ENCODE measurements at regions not wholly inside any gene's neighbourhood (a gene's known extent, or its start where the extent isn't known, plus 50 kb on each side); places are given as distances from the start of the nearest gene placed in this dataset.

DNA sequence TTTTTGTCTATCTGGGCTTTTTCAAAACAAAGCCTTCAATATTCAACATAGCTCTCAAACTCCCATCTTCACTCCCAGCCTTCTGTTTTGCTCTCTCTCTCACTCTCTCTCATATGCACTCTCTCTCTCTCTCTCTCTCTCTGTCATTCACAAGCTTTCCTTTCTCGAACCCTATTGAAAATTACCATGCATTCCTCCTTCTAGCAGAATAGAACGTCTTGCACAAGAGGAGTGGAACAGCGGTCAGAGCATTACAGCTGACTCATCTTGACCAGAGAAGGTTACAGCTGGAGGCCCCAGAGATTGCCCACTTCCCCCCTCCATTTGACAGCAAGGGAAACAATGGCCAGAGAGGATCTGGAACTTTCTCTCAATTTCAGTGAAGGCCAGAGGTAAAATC is 51.0 kb upstream of the LIFR start:
- no peak overlapping the region for H3K4me2 ChIP-seq (replicated peaks; ENCODE audit: extremely low read depth, low read length, poor library complexity, severe bottlenecking)
- Mint-ChIP-seq H3K9me3 (peaks cover 0 to 5% (median 2%) of the 10 kb centered on the region in 7 donors), H3K27me3 (ENCODE audit: low read depth in 3 of 3) (peaks cover 2 to 30% (median 17%) of the 10 kb centered on the region in 3 donors), H3K36me3 (no peaks in the 10 kb centered on the region), H3K4me3 (no peak overlapping the region), H3K4me1 (peaks cover 5% of the 10 kb centered on the region), H3K27ac (peak overlapping the region in 2 of 7 donors; percentile 9 to 52)
- WGBS (ENCODE audit: insufficient coverage) = 0% methylated on average over 1 of the region's 3 CpGs
- no peaks in the 10 kb centered on the region for H3K79me2 ChIP-seq (ENCODE audit: insufficient read depth, low read length)
- peaks cover 6 to 7% of the 10 kb centered on the region in 2 donors for H3K4me1 ChIP-seq (ENCODE audit: control insufficient read depth in 1 of 2, insufficient read depth in 2 of 2, low read length in 2 of 2)
- TF ChIP-seq, protein P1, sequence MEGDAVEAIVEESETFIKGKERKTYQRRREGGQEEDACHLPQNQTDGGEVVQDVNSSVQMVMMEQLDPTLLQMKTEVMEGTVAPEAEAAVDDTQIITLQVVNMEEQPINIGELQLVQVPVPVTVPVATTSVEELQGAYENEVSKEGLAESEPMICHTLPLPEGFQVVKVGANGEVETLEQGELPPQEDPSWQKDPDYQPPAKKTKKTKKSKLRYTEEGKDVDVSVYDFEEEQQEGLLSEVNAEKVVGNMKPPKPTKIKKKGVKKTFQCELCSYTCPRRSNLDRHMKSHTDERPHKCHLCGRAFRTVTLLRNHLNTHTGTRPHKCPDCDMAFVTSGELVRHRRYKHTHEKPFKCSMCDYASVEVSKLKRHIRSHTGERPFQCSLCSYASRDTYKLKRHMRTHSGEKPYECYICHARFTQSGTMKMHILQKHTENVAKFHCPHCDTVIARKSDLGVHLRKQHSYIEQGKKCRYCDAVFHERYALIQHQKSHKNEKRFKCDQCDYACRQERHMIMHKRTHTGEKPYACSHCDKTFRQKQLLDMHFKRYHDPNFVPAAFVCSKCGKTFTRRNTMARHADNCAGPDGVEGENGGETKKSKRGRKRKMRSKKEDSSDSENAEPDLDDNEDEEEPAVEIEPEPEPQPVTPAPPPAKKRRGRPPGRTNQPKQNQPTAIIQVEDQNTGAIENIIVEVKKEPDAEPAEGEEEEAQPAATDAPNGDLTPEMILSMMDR (IDR thresholded peaks at IDR 0.05) = no peak
- intact Hi-C loops (cut with micrococcal nuclease) = no loop called here
- no peak overlapping the region for H3K9ac ChIP-seq (ENCODE audit: insufficient read depth, low read length, poor library complexity, severe bottlenecking)
- H3K27me3 ChIP-seq (ENCODE audit: control insufficient read depth in 2 of 2, insufficient read depth in 2 of 2, low read length in 2 of 2) = peaks cover 0 to 14% of the 10 kb centered on the region in 2 donors
- H3K9me3 ChIP-seq (replicated peaks in 1 of 2; ENCODE audit: control insufficient read depth in 1 of 2, insufficient read depth in 1 of 2, low read length in 2 of 2) = no peaks in the 10 kb centered on the region
- H3K4me3 ChIP-seq (replicated peaks in 1 of 3; ENCODE audit: low read depth in 2 of 3, low read length in 3 of 3) = no peak overlapping the region
- H3K27ac ChIP-seq (ENCODE audit: low read depth in 1 of 2, low read length in 2 of 2) = no peak overlapping the region
- H4K20me1 ChIP-seq (ENCODE audit: insufficient read depth, low read length) = no peaks in the 10 kb centered on the region
- H3K36me3 ChIP-seq (replicated peaks in 1 of 2; ENCODE audit: control insufficient read depth in 1 of 2, insufficient read depth in 2 of 2, low read length in 2 of 2) = no peaks in the 10 kb centered on the region
- no peak overlapping the region for H2AFZ ChIP-seq (ENCODE audit: insufficient read depth, low read depth, low read length, poor library complexity, severe bottlenecking)
- DNase-seq = peak in 2 of 3 donors; percentile 16 to 64

DNA sequence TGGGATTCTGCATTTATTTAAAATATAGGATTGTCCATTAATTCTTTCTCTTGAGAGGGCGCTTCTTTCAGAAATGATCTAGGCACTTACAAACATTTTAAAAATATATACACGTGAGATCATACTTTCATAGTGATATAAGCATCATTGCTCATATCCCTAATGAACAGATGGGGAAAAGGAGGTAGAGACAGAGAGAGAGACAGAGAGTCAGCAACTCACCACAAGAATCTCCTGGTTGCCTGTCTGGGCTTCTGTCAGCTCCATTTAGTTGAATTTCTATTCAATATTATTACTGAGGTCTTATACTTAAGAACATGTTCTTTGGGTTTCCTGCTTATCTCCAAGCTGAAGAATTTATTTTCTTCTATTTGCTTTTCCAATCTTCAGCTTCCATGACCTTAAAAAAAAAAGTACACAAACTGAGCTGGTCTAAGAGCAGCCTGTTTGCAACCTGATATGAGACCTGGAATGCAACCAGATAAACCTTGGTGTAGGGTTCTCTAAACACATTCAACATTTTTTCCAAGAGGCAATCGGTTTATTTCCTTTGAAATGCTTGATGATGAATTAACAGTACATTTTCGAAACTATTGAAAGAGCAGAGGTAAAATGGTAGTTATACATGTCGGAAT is 51.6 kb upstream of the LIFR start:
- H3K9ac ChIP-seq (ENCODE audit: insufficient read depth, low read length, poor library complexity, severe bottlenecking) = no peak overlapping the region
- H3K4me2 ChIP-seq (replicated peaks; ENCODE audit: extremely low read depth, low read length, poor library complexity, severe bottlenecking) = no peak overlapping the region
- H3K36me3 ChIP-seq (replicated peaks in 1 of 2; ENCODE audit: control insufficient read depth in 1 of 2, insufficient read depth in 2 of 2, low read length in 2 of 2) = no peaks in the 10 kb centered on the region
- WGBS (ENCODE audit: insufficient coverage) = no CpG with 5 or more reads among the region's 5 CpGs
- peaks cover 6 to 7% of the 10 kb centered on the region in 2 donors for H3K4me1 ChIP-seq (ENCODE audit: control insufficient read depth in 1 of 2, insufficient read depth in 2 of 2, low read length in 2 of 2)
- no peak overlapping the region for H2AFZ ChIP-seq (ENCODE audit: insufficient read depth, low read depth, low read length, poor library complexity, severe bottlenecking)
- H3K79me2 ChIP-seq (ENCODE audit: insufficient read depth, low read length) = no peaks in the 10 kb centered on the region
- Mint-ChIP-seq H3K4me1 (peaks cover 5% of the 10 kb centered on the region), H3K4me3 (no peak overlapping the region), H3K9me3 (peaks cover 0 to 5% (median 2%) of the 10 kb centered on the region in 7 donors), H3K27me3 (ENCODE audit: low read depth in 3 of 3) (peaks cover 2 to 33% (median 17%) of the 10 kb centered on the region in 3 donors), H3K27ac (no peak overlapping the region), H3K36me3 (no peaks in the 10 kb centered on the region)
- H4K20me1 ChIP-seq (ENCODE audit: insufficient read depth, low read length) = no peaks in the 10 kb centered on the region
- no peak overlapping the region for H3K27ac ChIP-seq (ENCODE audit: low read depth in 1 of 2, low read length in 2 of 2)
- TF ChIP-seq, protein P1 (IDR thresholded peaks at IDR 0.05) = no peak
- peaks cover 0 to 14% of the 10 kb centered on the region in 2 donors for H3K27me3 ChIP-seq (ENCODE audit: control insufficient read depth in 2 of 2, insufficient read depth in 2 of 2, low read length in 2 of 2)
- DNase-seq = no peak
- intact Hi-C loops (cut with micrococcal nuclease) = no loop called here
- H3K4me3 ChIP-seq (replicated peaks in 1 of 3; ENCODE audit: low read depth in 2 of 3, low read length in 3 of 3) = no peak overlapping the region
- no peaks in the 10 kb centered on the region for H3K9me3 ChIP-seq (replicated peaks in 1 of 2; ENCODE audit: control insufficient read depth in 1 of 2, insufficient read depth in 1 of 2, low read length in 2 of 2)

Measured in CD14-positive monocyte (primary cell).